ENCODE measurements at regions not wholly inside any gene's neighbourhood (a gene's known extent, or its start where the extent isn't known, plus 50 kb on each side); places are given as distances from the start of the nearest gene placed in this dataset.

GRCh38 chr6:4545893-4546292, 230.3 kb upstream of the CDYL start:
- intact Hi-C loops (cut with micrococcal nuclease): no loop called here
- CTCF ChIA-PET: no interaction called here

More at GRCh38 chr6:4545893-4546292, 230.3 kb upstream of the CDYL start:
- no peak overlapping the region for H3K27ac ChIP-seq (ENCODE audit: insufficient read depth, low read depth, low read length)
- no peaks in the 10 kb centered on the region for H3K36me3 ChIP-seq (ENCODE audit: control insufficient read depth in 2 of 2, extremely low read depth in 1 of 2, insufficient read depth in 2 of 2, low read length in 2 of 2)
- dilution Hi-C loops (cut with MboI; ENCODE audit: extremely low pct_ligation_motif_present, low sequenced_read_pairs): no loop called here
- FAIRE-seq (no peak), DNase-seq (ENCODE audit: low read depth, low spot score) (no peak)
- H3K4me1 ChIP-seq (ENCODE audit: control insufficient read depth, extremely low read depth, insufficient read depth, low read length): no peaks in the 10 kb centered on the region
- BruUV-seq (replicated peaks): no TSS peak
- no peaks in the 10 kb centered on the region for H3K9me3 ChIP-seq (replicated peaks; ENCODE audit: control insufficient read depth, insufficient read depth, low read length)
- H3K27me3 ChIP-seq (ENCODE audit: control insufficient read depth in 2 of 2, insufficient read depth in 2 of 2, low read length in 2 of 2): peaks cover 0 to 2% of the 10 kb centered on the region in 2 experiments
- POLR2A ChIA-PET: no interaction called here
- H2AFZ ChIP-seq (ENCODE audit: low read depth, low read length): no peak overlapping the region
- no peak for TF ChIP-seq MAX (IDR thresholded peaks at IDR 0.05; ENCODE audit: insufficient read depth, insufficient read length)
- no peak for TF ChIP-seq POLR2AphosphoS5 (IDR thresholded peaks at IDR 0.05; ENCODE audit: insufficient read depth, low read depth, low read length)
- TF ChIP-seq GATA2 (IDR thresholded peaks at IDR 0.05; ENCODE audit: insufficient read depth, insufficient read length, low read depth, low read length): no peak
- no peak for TF ChIP-seq POLR2A (IDR thresholded peaks at IDR 0.05; ENCODE audit: low read depth, low read length)
- no peak for TF ChIP-seq CTCF (IDR thresholded peaks at IDR 0.05; ENCODE audit: extremely low read depth in 1 of 2, insufficient read depth in 1 of 2, low read depth in 1 of 2, low read length in 2 of 2)
- TF ChIP-seq MYC (IDR thresholded peaks at IDR 0.05; ENCODE audit: low read depth, low read length): no peak
- TF ChIP-seq EZH2 (IDR thresholded peaks at IDR 0.05; ENCODE audit: borderline replicate concordance, low read depth, low read length, severe bottlenecking): no peak
- no peak for TF ChIP-seq FOS (IDR thresholded peaks at IDR 0.05; ENCODE audit: borderline replicate concordance, insufficient read depth, low read length)
- no peak for TF ChIP-seq JUN (IDR thresholded peaks at IDR 0.05; ENCODE audit: borderline replicate concordance, insufficient read depth, insufficient read length, low read depth)
- H3K9me1 ChIP-seq (replicated peaks; ENCODE audit: control insufficient read depth, extremely low read depth, insufficient read depth, low read length): no peaks in the 10 kb centered on the region
- H3K4me3 ChIP-seq (replicated peaks in 1 of 3; ENCODE audit: insufficient read depth in 1 of 3, low read depth in 1 of 3, low read length in 3 of 3): no peak overlapping the region
- no peak overlapping the region for H3K9ac ChIP-seq (replicated peaks; ENCODE audit: extremely low read depth, insufficient read depth, low read length)
- H3K79me2 ChIP-seq (ENCODE audit: control insufficient read depth, insufficient read depth, low read length): no peaks in the 10 kb centered on the region
- no peaks in the 10 kb centered on the region for H4K20me1 ChIP-seq (replicated peaks; ENCODE audit: control insufficient read depth, extremely low read depth, insufficient read depth, low read length)
- H3K4me2 ChIP-seq (ENCODE audit: insufficient read depth, low read length): no peak overlapping the region
